ENCODE measurements at regions not wholly inside any gene's neighbourhood (a gene's known extent, or its start where the extent isn't known, plus 50 kb on each side); places are given as distances from the start of the nearest gene placed in this dataset.

- H3K27ac ChIP-seq: no peak overlapping the region
- ChIA-PET POLR2A (ENCODE audit: low non-redundant PET) (no interaction called here), CTCF (interaction anchor here (0.6 kb wide), 1 partner anchor 504 kb away, joined by 3 read pairs; no protein-coding TSS in a partner anchor)
- no peak for TF ChIP-seq CTCF (conservative IDR thresholded peaks at IDR 0.05; ENCODE audit: low read depth)
- no peak for DNase-seq (ENCODE audit: low spot score)
Observed at GRCh38 chr7:42348631-42349030, 111.6 kb upstream of the GLI3 start.

DNA sequence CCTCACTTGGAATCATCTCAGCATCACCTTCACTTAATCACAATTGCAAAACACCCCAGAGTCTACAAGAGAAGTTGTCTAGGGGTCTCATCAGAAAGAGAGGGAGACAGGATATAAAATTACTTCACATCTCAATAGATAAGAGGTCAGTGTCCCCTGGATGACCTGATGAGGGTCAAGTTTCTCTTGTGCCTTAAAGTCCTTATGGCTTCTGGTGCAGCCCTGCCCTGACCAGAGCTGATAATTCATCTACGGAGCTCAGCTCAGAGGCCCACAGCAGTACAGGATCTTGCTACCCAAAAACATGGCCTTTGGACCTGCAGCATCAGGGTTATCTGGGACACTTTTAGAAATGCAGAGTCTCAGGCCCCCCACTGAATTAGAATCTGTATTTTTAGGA, 111.1 kb upstream of the GLI3 start:
- ChIA-PET CTCF (interaction anchor here (1.0 kb wide), 1 partner anchor 17 kb away, joined by 3 read pairs; no protein-coding TSS in a partner anchor), POLR2A (ENCODE audit: low non-redundant PET) (no interaction called here)
- H3K27ac ChIP-seq: no peak overlapping the region
- DNase-seq (ENCODE audit: low spot score): no peak
- no peak for TF ChIP-seq CTCF (conservative IDR thresholded peaks at IDR 0.05; ENCODE audit: low read depth)

- ChIA-PET CTCF (interaction anchor here (1.0 kb wide), 1 partner anchor 16 kb away, joined by 3 read pairs; no protein-coding TSS in a partner anchor), POLR2A (ENCODE audit: low non-redundant PET) (no interaction called here)
- DNase-seq (ENCODE audit: low spot score): no peak
- TF ChIP-seq CTCF (conservative IDR thresholded peaks at IDR 0.05; ENCODE audit: low read depth): no peak
- no peak overlapping the region for H3K27ac ChIP-seq
Observed at GRCh38 chr7:42347616-42348015, 110.6 kb upstream of the GLI3 start.

DNA sequence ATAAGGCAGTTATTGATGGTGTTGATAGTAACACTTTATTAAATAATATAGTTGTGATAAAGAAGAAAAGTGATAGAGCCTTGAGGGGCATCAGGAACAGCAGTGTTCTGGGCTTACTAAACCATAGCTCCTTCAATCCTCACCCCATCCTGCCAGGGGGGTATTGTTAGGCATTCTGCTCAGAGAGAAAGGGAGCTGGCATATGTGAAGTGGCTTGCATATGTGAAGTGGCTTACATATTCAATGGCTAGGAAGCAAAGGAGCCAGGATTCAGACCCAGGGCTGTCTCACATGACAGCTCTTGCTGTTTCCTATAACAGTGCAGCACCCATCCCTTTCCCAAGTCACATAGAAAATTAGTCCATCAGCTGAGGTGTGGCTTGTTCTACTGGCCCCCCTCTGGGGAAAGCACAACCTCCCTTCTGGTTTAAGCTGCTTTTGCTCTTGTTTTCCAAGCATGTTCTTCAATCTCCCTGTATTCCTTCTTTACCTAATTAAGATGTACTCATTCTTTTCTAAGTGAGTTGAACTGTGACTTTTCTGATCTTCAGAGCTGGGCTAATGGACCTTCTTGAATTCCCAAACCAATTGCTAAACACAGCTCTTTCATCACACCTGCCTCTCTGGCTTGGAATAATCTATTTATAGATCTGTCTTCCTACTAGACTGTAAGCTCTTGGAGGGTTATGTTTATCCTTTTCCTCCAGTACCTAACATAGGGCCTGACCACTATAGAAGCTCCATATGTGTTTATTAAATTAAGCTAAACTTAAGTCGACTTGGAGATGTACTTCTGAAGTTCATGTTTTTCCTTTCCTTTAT, 108.7 kb upstream of the GLI3 start:
- TF ChIP-seq CTCF (conservative IDR thresholded peaks at IDR 0.05; ENCODE audit: low read depth): no peak
- CTCF ChIA-PET: interaction anchor here (0.6 kb wide), 1 partner anchor 1094 kb away, joined by 5 read pairs; no protein-coding TSS in a partner anchor
- POLR2A ChIA-PET (ENCODE audit: low non-redundant PET): no interaction called here
- no peak overlapping the region for H3K27ac ChIP-seq
- no peak for DNase-seq (ENCODE audit: low spot score)

GRCh38 chr7:42344198-42344755, 107.3 kb upstream of the GLI3 start:
- no peak for DNase-seq (ENCODE audit: low spot score)
- ChIA-PET CTCF (no interaction called here), POLR2A (ENCODE audit: low non-redundant PET) (no interaction called here)
- H3K27ac ChIP-seq: no peak overlapping the region
- no peak for TF ChIP-seq CTCF (conservative IDR thresholded peaks at IDR 0.05; ENCODE audit: low read depth)

- no peak for TF ChIP-seq CTCF (conservative IDR thresholded peaks at IDR 0.05; ENCODE audit: low read depth)
- H3K27ac ChIP-seq: no peak overlapping the region
- ChIA-PET CTCF (no interaction called here), POLR2A (ENCODE audit: low non-redundant PET) (no interaction called here)
- DNase-seq (ENCODE audit: low spot score): no peak
Observed at GRCh38 chr7:42342381-42342780, 105.4 kb upstream of the GLI3 start.

Data from RWPE1 (cell line).